GM18499 (cell line): ENCODE measurements at regions not wholly inside any gene's neighbourhood (a gene's known extent, or its start where the extent isn't known, plus 50 kb on each side); places are given as distances from the start of the nearest gene placed in this dataset.
A peak's percentile ranks its signal among the peaks of the same experiment; 100 is the strongest.
"Not testable (repeated sequence)": the region's sequence is repeated elsewhere in the genome, so short reads cannot be mapped to it uniquely, and the experiment has no call there.

ENCODE experiments used
- ATAC-seq: cut with Tn5 transposase; IDR thresholded peaks from one replicate; pipeline ENCODE4 v1.9.1; 2021; ENCODE audit warnings: moderate number of reproducible peaks; ENCODE audit not compliant: insufficient read depth, unreplicated experiment

DNA sequence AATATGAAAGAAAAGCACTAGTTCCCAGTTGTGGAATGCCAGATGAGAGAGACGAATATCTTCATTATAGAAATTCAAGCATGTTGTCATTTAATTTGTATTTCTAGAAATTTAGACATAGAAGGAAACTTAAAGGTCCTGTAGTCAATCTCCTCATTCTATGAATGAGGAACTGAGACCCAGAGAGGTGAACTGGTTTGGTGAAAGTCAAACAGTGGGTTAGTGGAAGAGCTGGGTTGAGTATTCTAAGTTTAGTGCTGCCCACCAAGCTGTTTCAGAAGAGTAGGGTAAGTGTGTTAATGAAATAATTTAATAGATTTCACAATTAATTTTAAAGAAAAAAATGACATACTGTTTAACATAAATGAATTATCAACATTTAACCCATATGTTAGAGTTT lies 655.2 kb downstream of the FAM133A start:
- no peak for ATAC-seq

DNA sequence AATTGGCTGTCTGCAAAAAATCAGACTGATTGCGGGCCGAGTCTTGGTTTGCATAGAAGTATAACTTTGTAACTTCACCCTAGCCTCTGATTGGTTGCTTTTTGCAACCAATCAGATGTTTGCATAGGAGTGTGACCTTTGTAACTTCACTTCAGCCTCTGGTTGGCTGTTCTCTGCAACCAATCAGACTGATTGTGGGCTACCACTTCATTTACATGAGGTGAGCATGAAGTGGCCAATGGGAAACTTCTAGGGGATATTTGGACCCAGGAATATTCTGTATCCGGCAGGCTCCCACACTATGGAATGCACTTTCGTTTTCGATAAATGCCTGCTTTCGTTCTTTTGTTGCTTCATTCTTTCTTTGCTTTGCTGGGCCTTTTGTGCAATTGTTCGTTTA lies 667.7 kb downstream of the FAM133A start:
- not testable (repeated sequence) for ATAC-seq

GRCh38 chrX:94361241-94361640 lies 687.2 kb downstream of the FAM133A start:
- no peak for ATAC-seq

GRCh38 chrX:94365736-94366135 lies 691.7 kb downstream of the FAM133A start:
- no peak for ATAC-seq

- no peak for ATAC-seq
These were observed 692.6 kb downstream of the FAM133A start for GRCh38 chrX:94366616-94367015.

DNA sequence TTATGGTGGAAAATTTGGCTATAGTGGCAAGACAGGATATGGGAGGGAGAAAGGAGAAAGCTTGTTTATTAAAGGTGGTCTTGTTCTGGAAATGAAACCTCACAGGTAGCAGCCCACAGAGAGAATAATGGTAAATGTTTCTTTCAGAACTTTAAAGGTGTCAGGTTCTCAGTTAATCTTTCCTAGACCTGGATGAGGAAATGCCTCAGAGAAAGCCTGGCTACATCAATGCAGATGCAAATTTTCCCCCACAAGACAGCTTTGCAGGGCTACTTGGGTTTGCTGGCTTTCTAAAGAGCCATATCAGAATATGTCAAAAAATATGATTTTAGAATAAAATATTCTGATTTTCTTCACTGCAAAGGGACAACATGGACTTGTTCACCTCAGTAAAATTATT lies 715.0 kb downstream of the FAM133A start:
- no peak for ATAC-seq

DNA sequence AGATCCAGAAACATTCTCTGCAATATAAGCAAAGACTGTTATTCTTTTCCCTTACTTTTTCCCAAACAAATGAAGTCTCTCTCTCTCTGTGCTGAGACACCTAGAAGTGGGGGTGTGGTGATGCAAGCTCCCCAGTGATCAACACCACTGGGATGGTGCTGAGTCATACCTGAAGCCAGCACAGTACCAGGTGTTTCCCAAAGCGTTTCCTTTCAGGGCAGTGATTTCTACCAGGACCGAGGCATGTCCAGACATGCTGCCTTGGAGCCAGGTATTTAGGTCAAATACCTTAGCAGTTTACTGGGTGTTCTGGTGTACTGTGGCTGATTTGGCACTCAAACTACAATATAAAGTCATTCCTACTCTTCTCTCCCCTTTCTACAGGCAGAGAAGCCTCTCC lies 726.5 kb downstream of the FAM133A start:
- ATAC-seq = peak; percentile 95

DNA sequence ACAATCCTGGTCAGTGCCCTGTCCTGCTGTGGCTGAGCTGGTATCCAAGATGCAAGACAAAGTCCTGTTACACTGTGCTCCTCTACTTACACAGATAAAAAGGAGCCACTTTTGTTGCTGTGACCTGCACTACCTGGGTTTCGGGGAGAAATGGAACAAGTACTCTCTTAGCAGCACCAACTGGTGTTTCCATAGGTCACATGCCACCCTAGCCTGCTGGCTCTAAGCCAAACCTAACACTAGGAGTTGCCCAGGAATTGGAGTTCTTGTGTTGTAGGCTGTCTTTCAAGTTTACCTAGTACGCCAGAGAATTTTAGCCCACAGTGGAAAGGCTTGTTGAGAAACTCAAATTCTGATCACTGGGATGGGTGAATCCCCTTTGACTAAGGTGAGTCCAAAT lies 727.4 kb downstream of the FAM133A start:
- ATAC-seq = no peak

DNA sequence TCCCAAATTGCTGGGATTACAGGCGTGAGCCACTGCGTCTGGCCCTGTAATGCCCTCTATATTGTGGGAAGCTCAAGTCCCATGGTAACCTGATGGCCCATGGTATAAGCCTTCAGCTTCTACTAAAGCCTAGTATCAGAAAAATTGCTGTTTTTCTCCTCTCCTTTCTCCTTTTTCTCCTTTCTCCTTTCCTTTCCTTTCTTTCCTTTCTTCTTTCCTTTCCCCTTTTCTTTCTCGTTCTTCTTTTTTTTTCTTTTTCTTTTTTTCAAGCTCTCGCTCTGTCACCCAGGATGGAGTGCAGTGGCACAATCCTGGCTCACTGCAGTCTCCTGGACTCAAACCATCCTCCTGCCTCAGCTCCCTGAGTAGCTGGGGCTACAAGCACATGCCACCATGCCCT lies 740.7 kb downstream of the FAM133A start:
- ATAC-seq = no peak

DNA sequence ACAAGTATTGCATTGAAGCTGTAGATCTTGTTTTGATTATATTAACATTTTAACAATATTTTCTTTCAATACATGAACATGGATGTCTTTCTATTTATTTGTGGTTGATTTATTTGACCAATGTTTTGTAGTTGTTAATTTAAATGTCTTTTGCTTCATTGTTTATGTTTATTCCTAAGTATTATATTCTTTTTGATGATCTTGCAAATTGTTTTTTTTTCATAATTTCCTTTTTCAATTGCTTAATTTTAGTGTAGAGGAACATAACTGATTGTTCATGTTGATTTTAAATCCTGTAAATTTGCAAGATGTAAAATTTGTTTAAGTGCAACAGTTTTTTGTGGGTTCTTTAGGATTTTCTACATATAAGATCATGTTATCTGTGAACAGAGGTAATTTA lies 744.1 kb downstream of the FAM133A start:
- no peak for ATAC-seq

- ATAC-seq = no peak
These were observed 750.5 kb downstream of the FAM133A start for GRCh38 chrX:94424456-94424855.

- no peak for ATAC-seq
These were observed 756.1 kb downstream of the FAM133A start for GRCh38 chrX:94430091-94430490.

- ATAC-seq = no peak
These were observed 761.8 kb downstream of the FAM133A start for GRCh38 chrX:94435799-94436198.

- ATAC-seq = no peak
These were observed 780.2 kb downstream of the FAM133A start for GRCh38 chrX:94454159-94454558.

GRCh38 chrX:94454606-94455005 lies 780.6 kb downstream of the FAM133A start:
- no peak for ATAC-seq

GRCh38 chrX:94455782-94456181 lies 781.8 kb downstream of the FAM133A start:
- ATAC-seq = no peak

DNA sequence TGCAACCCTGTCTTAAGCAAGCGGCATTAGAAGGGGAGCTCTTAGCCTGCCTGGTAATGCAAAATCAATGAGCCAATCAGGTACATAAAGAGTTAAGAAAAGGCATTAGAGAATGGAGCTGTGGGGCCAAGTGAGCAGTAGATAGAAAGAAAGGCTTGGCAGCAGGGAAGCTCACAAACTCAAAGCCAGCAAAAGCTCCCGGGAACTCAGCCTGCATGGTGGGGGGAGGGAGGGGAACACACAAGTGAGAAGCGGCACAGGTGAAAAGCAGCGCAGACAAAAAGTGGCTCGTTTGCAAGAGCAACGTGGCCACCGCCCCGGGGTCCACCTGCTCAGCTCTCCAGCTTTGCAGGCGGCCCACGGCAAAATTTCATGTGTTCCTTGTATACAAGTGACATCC lies 818.5 kb downstream of the FAM133A start:
- ATAC-seq = no peak

GRCh38 chrX:94493405-94493804 lies 819.4 kb downstream of the FAM133A start:
- no peak for ATAC-seq

GRCh38 chrX:94511564-94511963 lies 837.6 kb downstream of the FAM133A start:
- ATAC-seq = no peak

DNA sequence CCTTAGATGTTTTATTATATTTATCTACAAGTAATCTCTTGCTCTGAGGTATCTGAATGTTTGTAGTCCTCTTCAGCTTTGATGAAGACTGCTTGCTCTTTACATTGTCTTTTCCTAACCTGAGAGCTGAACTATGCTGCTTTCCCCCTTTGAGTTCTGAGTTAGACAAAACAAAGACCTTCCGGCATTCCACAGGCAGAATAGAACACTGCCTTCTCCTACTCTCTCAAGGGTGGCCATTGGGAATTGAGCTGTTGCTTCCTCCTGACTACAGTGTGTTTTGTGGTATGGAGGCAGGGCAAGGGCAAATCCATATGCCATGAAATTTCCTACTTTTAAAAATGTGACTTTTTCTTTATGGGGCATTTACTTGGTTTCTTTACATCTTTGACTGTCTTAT lies 841.0 kb downstream of the FAM133A start:
- ATAC-seq = no peak

DNA sequence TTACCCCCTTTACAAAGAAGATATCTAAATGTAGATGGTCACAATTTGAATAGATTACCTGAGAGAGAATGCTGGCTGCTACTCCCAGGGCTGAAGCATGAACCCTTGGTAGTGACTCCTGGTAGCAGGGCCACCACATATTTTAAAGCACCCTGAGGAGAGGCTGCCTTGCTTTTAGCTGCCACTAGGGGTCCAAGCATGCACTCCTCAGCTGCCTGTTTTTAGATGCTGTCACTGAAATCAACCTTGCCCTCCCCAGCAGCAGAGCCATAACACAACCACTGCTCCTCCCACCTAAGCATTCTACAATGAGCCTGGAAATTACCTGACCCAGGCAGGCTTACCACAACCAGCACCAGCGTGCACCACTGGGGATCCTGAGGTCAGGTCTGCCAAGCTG lies 850.9 kb downstream of the FAM133A start:
- no peak for ATAC-seq

- no peak for ATAC-seq
These were observed 871.7 kb downstream of the FAM133A start for GRCh38 chrX:94545722-94546121.

- no peak for ATAC-seq
These were observed 877.8 kb downstream of the FAM133A start for GRCh38 chrX:94551831-94552230.
